Activated CD8-positive, alpha-beta memory T cell treated with anti-CD3 and anti-CD28 coated beads, Interleukin-2, amount 10 ng/mL, durations not matched to agents 7 days and 5 days (primary cell): ENCODE measurements at regions not wholly inside any gene's neighbourhood (a gene's known extent, or its start where the extent isn't known, plus 50 kb on each side); places are given as distances from the start of the nearest gene placed in this dataset.
A peak's percentile ranks its signal among the peaks of the same experiment; 100 is the strongest.

Experiments
- ATAC-seq: fragments of 150-1000 bp; cut with Tn5 transposase; one replicate; pipeline ENCODE4 v1.10.0; 2021; ENCODE audit warnings: moderate library complexity
- CTCF ChIA-PET: fragments of 350-600 bp; sonication (Branson Sonifier 250); formaldehyde crosslinking; loops from one replicate; lab custom pipeline; 2021; ENCODE audit warnings: antibody characterized with exemption; lab: Charles Lee
- DNase-seq: peaks from one replicate; pipeline ENCODE4 v3.0.0-alpha.2; 2020
- H3K27ac Mint-ChIP-seq: one replicate; pipeline ENCODE4 v1.8.0; 2021; ENCODE audit warnings: mild to moderate bottlenecking, mixed read lengths
- H3K27me3 Mint-ChIP-seq: one replicate; pipeline ENCODE4 v1.8.0; 2021; ENCODE audit warnings: mixed read lengths
- H3K36me3 Mint-ChIP-seq: one replicate; pipeline ENCODE4 v1.8.0; 2021; ENCODE audit warnings: mild to moderate bottlenecking, mixed read lengths
- H3K4me1 Mint-ChIP-seq: one replicate; pipeline ENCODE4 v1.8.0; 2021; ENCODE audit warnings: mixed read lengths
- H3K4me3 Mint-ChIP-seq: one replicate; pipeline ENCODE4 v1.8.0; 2021; ENCODE audit warnings: mild to moderate bottlenecking, moderate library complexity, mixed read lengths
- H3K9me3 Mint-ChIP-seq: one replicate; pipeline ENCODE4 v1.8.0; 2022; ENCODE audit warnings: low read depth, mixed read lengths

- Mint-ChIP-seq H3K9me3 (no peaks in the 10 kb centered on the region), H3K4me1 (peaks cover 16% of the 10 kb centered on the region), H3K36me3 (no peaks in the 10 kb centered on the region), H3K27ac (no peak overlapping the region), H3K4me3 (no peak overlapping the region), H3K27me3 (peaks cover 14% of the 10 kb centered on the region)
- CTCF ChIA-PET = interaction anchor here (1.0 kb wide), 1 partner anchor 16 kb away, joined by 3 read pairs; no protein-coding TSS in a partner anchor
- DNase-seq = no peak
- ATAC-seq = no peak
Observed at GRCh38 chr17:64773836-64774761, 112.0 kb upstream of the SMURF2 start.

DNA sequence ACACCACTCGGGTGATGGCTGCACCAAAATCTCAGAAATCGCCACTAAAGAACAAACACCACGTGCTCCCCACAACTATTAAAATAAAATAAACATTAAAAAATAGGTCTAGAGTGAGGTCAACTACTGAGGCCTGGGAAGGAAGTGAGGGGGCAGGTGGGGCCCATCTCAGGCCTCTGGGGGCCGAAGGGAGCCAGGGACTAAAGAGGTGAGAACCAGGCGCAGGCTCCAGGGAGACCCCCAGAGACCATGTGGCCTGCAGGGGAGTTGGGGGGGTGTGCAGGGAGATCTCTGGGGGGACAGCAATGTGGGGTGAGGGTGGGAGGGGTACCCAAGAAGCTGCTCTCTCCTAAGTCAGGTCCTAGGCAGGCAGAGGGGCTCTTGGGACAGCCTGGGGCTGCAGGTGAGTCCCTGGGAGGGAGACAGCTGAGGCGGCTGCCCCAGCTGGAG lies 111.3 kb upstream of the SMURF2 start:
- no peaks in the 10 kb centered on the region for H3K9me3 Mint-ChIP-seq
- CTCF ChIA-PET = interaction anchor here (1.0 kb wide), 1 partner anchor 15 kb away, joined by 3 read pairs; no protein-coding TSS in a partner anchor
- ATAC-seq (no peak), DNase-seq (no peak)
- no peak overlapping the region for H3K4me3 Mint-ChIP-seq
- H3K27me3 Mint-ChIP-seq = peaks cover 10% of the 10 kb centered on the region
- H3K27ac Mint-ChIP-seq = no peak overlapping the region
- peaks cover 12% of the 10 kb centered on the region for H3K4me1 Mint-ChIP-seq
- no peaks in the 10 kb centered on the region for H3K36me3 Mint-ChIP-seq

DNA sequence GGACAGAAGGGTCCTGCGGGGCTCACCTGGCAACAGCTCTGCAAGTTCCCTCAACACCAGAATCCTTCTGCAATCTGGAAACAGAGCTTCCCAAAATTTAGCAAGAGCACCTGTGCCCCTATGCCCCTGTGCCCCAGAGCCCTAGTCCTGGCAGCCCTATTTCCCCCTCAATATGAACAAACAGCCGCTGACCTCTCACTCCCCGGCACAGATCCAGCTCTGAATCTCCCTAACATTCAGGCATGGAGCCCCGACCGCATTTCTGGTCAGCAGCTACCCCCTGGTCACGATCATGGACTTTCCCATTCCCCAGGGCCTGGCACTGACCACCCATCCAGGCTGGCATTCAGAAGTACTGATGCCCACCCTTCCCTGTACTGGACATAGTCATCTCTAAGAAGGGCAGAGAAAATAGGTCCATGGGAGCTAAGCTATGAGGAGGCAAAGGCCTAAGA lies 110.8 kb upstream of the SMURF2 start:
- no peak for ATAC-seq
- CTCF ChIA-PET = interaction anchor here (1.0 kb wide), 1 partner anchor 15 kb away, joined by 3 read pairs; no protein-coding TSS in a partner anchor
- H3K9me3 Mint-ChIP-seq = no peaks in the 10 kb centered on the region
- DNase-seq = no peak
- no peak overlapping the region for H3K27ac Mint-ChIP-seq
- peaks cover 7% of the 10 kb centered on the region for H3K27me3 Mint-ChIP-seq
- H3K36me3 Mint-ChIP-seq = no peaks in the 10 kb centered on the region
- H3K4me3 Mint-ChIP-seq = no peak overlapping the region
- H3K4me1 Mint-ChIP-seq = peaks cover 9% of the 10 kb centered on the region

DNA sequence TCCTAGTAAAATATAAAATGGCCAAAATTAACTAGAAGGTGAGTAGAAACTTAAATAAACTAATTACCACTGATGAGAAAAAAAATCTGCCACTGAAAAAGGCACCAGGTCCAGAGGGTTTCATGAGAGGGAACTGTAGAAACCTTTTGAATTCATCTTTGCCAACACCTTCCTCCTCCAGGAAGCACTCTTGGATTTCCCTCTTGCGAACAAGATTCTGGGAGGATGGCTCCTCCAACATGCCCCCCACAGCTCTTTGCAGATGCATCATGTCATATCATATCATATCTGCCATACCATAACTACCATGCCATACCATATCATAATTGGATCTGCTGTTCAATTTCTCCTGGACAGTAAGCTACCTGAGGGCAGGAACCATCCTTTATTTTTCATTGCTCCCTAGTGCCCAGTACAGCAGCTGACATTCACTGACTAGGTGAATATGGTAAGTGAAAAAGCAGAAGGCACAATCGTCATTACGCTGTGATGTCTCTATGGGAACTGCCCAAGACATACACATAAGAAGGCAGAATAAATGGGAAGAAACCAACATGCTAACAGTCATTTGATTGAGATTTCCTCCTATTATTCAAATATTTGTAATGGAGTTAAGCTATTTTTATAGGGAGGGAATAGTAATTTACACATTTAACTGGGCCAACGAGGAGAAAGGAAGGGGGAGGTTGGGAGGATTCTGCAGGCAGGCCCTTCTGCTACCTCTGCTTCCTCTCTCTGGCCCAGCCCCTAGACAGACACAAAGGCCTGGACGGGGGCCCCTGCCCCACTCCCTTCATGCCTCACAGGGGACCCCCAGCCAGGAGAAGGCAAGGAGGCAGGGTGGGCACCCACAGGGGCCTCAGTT lies 110.1 kb upstream of the SMURF2 start:
- Mint-ChIP-seq H3K4me1 (peaks cover 3% of the 10 kb centered on the region), H3K27me3 (peaks cover 4% of the 10 kb centered on the region), H3K9me3 (no peaks in the 10 kb centered on the region), H3K27ac (no peak overlapping the region), H3K4me3 (no peak overlapping the region), H3K36me3 (no peaks in the 10 kb centered on the region)
- ATAC-seq = no peak
- CTCF ChIA-PET = no interaction called here
- no peak for DNase-seq

DNA sequence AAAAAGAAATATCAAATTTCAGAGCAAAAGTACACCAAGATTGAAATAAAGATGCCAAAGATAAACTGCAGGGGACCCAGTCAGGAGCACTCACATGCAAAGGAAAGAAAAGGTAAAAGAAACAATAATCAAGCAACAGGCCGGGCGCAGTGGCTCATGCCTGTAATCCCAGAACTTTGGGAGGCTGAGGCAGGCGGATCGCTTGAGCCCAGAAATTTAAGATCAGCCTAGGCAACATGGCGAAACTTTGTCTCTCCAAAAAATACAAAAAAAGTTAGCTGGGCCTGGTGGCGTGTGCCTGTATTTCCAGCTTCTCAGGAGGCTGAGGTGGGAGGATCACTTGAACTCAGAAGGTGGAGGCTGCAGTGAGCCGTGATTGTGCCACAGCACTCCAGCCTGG lies 107.6 kb upstream of the SMURF2 start:
- Mint-ChIP-seq H3K27me3 (no peaks in the 10 kb centered on the region), H3K27ac (no peak overlapping the region), H3K4me3 (no peak overlapping the region), H3K9me3 (no peaks in the 10 kb centered on the region), H3K4me1 (peaks cover 4% of the 10 kb centered on the region), H3K36me3 (no peaks in the 10 kb centered on the region)
- DNase-seq (no peak), ATAC-seq (no peak)
- CTCF ChIA-PET = no interaction called here

DNA sequence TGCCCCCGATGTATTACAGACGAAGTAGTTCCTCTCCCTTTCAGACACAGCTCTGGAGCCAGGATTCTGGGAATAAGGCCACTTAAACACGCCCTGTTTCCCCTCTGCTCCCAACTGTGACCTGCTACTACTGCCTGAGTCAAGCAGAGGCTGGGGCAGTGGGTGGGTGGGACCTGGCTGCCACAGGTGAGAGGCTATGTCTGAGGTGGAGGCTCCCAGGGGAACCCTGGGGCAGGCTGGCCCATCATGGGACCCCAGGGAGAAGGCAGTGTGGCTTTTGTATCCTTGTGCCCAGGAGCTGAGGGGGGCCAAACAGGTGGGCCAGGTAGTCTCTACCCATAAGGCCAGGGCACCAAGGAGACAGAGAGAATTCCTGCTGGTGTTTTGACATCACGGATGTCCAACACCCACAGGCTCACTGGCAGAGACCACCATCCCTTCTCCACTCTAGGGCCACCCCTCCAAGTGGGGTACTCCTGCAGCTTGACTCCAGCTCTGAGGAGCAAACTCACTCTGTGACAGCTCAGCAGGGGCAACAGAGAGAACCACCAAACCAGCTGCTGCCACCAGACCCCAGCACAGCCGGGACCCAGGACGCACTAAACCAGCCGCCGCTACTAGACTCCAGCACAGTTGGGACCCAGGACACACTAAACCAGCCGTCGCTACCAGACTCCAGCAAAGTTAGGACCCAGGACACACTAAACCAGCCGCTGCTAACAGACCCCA lies 105.3 kb upstream of the SMURF2 start:
- CTCF ChIA-PET = no interaction called here
- no peak for DNase-seq
- H3K9me3 Mint-ChIP-seq = no peaks in the 10 kb centered on the region
- no peak for ATAC-seq
- peaks cover 4% of the 10 kb centered on the region for H3K4me1 Mint-ChIP-seq
- H3K27me3 Mint-ChIP-seq = no peaks in the 10 kb centered on the region
- H3K27ac Mint-ChIP-seq = no peak overlapping the region
- H3K36me3 Mint-ChIP-seq = no peaks in the 10 kb centered on the region
- no peak overlapping the region for H3K4me3 Mint-ChIP-seq

- ATAC-seq = no peak
- Mint-ChIP-seq H3K4me3 (no peak overlapping the region), H3K27me3 (no peaks in the 10 kb centered on the region), H3K9me3 (no peaks in the 10 kb centered on the region), H3K36me3 (no peaks in the 10 kb centered on the region), H3K4me1 (peaks cover 4% of the 10 kb centered on the region), H3K27ac (no peak overlapping the region)
- DNase-seq = no peak
- CTCF ChIA-PET = interaction anchor here (1.4 kb wide), 1 partner anchor 11 kb away, joined by 6 read pairs; no protein-coding TSS in a partner anchor
Observed at GRCh38 chr17:64765191-64765889, 103.2 kb upstream of the SMURF2 start.

GRCh38 chr17:64750891-64751677 lies 89.0 kb upstream of the SMURF2 start:
- CTCF ChIA-PET = interaction anchor here (0.6 to 1.0 kb wide), 4 partner anchors 13 to 170 kb away, joined by 3 read pairs; no protein-coding TSS in a partner anchor
- no peaks in the 10 kb centered on the region for H3K27me3 Mint-ChIP-seq
- no peak for ATAC-seq
- no peak overlapping the region for H3K4me3 Mint-ChIP-seq
- H3K27ac Mint-ChIP-seq = no peak overlapping the region
- peaks cover 11% of the 10 kb centered on the region for H3K4me1 Mint-ChIP-seq
- peaks cover 16% of the 10 kb centered on the region for H3K36me3 Mint-ChIP-seq
- DNase-seq = peak; percentile 16
- H3K9me3 Mint-ChIP-seq = no peaks in the 10 kb centered on the region

DNA sequence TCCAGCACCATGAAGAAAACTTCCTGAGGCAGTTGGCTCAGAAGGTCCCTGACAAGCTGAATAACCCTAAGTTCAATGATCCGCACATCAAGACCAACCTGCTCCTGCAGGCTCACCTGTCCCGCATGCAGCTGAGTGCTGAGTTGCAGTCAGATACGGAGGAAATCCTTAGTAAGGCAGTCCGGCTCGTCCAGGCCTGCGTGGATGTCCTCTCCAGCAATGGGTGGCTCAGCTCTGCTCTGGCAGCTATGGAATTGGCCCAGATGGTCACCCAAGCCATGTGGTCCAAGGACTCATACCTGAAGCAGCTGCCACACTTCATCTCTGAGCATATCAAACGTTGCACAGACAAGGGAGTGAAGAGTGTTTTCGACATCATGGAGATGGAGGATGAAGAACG lies 88.4 kb upstream of the SMURF2 start:
- ATAC-seq = no peak
- peak; percentile 25 for DNase-seq
- no peaks in the 10 kb centered on the region for H3K9me3 Mint-ChIP-seq
- H3K27ac Mint-ChIP-seq = no peak overlapping the region
- peaks cover 13% of the 10 kb centered on the region for H3K36me3 Mint-ChIP-seq
- no peak overlapping the region for H3K4me3 Mint-ChIP-seq
- CTCF ChIA-PET = interaction anchor here (0.6 to 1.0 kb wide), 2 partner anchors 13 to 169 kb away, joined by 3 read pairs; no protein-coding TSS in a partner anchor
- no peaks in the 10 kb centered on the region for H3K27me3 Mint-ChIP-seq
- peaks cover 11% of the 10 kb centered on the region for H3K4me1 Mint-ChIP-seq

GRCh38 chr17:64749306-64749705 lies 87.2 kb upstream of the SMURF2 start:
- Mint-ChIP-seq H3K4me3 (no peak overlapping the region), H3K27ac (no peak overlapping the region), H3K36me3 (peaks cover 11% of the 10 kb centered on the region), H3K4me1 (peaks cover 11% of the 10 kb centered on the region), H3K27me3 (no peaks in the 10 kb centered on the region), H3K9me3 (no peaks in the 10 kb centered on the region)
- CTCF ChIA-PET = interaction anchor here (1.0 kb wide), 1 partner anchor 13 kb away, joined by 3 read pairs; no protein-coding TSS in a partner anchor
- ATAC-seq = no peak
- DNase-seq = no peak

GRCh38 chr17:64747938-64748540 lies 85.9 kb upstream of the SMURF2 start:
- Mint-ChIP-seq H3K4me1 (peaks cover 11% of the 10 kb centered on the region), H3K36me3 (peaks cover 10% of the 10 kb centered on the region), H3K27ac (no peak overlapping the region), H3K27me3 (no peaks in the 10 kb centered on the region), H3K9me3 (no peaks in the 10 kb centered on the region), H3K4me3 (no peak overlapping the region)
- CTCF ChIA-PET = interaction anchor here (0.6 to 1.0 kb wide), 3 partner anchors 11 to 278 kb away, joined by 3 read pairs; no protein-coding TSS in a partner anchor
- DNase-seq (no peak), ATAC-seq (no peak)
